Central memory CD8-positive, alpha-beta T cell (primary cell): ENCODE measurements at regions not wholly inside any gene's neighbourhood (a gene's known extent, or its start where the extent isn't known, plus 50 kb on each side); places are given as distances from the start of the nearest gene placed in this dataset.

Experiments used
- ATAC-seq: fragments of 150-1000 bp; cut with Tn5 transposase; replicated peaks from 2 replicates; pipeline ENCODE4 v1.10.0; 2022; ENCODE audit warnings: mild to moderate bottlenecking, moderate FRiP score, moderate number of reproducible peaks; ENCODE audit not compliant: poor library complexity, severe bottlenecking; ENCODE audit errors: extremely low read depth
- DNase-seq, 2 donors: peaks; one replicate each; pipeline ENCODE4 v3.0.0; 2021; ENCODE audit warnings: low spot score in 2 of 2
- H3K27ac Mint-ChIP-seq: one replicate; pipeline ENCODE4 v1.8.0; 2022; ENCODE audit warnings: low read depth, mild to moderate bottlenecking, moderate library complexity, mixed read lengths
- H3K27me3 Mint-ChIP-seq: one replicate; pipeline ENCODE4 v1.8.0; 2022; ENCODE audit warnings: mixed read lengths
- H3K36me3 Mint-ChIP-seq: one replicate; pipeline ENCODE4 v1.8.0; 2022; ENCODE audit warnings: mild to moderate bottlenecking, moderate library complexity, mixed read lengths; ENCODE audit not compliant: insufficient read depth
- H3K4me1 Mint-ChIP-seq: one replicate; pipeline ENCODE4 v1.8.0; 2022; ENCODE audit warnings: mixed read lengths
- H3K4me3 Mint-ChIP-seq: one replicate; pipeline ENCODE4 v1.8.0; 2022; ENCODE audit warnings: mild to moderate bottlenecking, moderate library complexity, mixed read lengths
- H3K9me3 Mint-ChIP-seq: one replicate; pipeline ENCODE4 v1.8.0; 2022; ENCODE audit warnings: mixed read lengths

DNA sequence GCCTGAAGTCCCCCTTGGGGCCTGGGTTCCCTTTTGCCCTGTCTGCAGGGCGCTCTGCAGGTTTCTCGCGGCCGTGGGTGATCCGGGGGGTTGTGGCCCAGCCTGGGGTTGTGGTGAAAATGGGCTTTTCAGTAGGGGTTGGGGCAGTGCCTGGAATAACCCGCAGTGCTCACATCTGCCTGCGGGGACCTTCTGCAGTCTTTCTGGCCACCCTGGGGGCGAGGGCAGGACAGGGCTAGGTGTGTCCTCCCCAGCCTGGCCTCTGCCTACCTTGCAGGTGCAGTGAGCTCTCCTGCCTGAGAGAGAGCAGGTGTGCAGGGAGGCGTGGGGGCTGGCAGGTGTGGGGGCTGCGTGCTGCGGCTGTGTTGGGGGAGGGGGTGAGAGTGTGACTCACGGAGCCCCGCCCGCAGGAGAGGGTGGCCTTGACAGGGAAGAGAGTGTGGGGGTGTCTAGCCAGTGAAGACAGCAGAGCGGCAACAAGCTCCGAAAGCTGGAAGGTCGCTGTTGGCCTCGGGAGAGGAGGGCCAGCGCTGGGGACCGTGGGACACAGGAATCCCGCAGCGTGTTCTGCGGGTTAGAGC, 131.4 kb downstream of the MRPL36 start:
- Mint-ChIP-seq H3K4me1 (peaks cover 18% of the 10 kb centered on the region), H3K27me3 (peaks cover 85% of the 10 kb centered on the region), H3K36me3 (no peaks in the 10 kb centered on the region), H3K4me3 (peak overlapping the region; percentile 7), H3K27ac (no peak overlapping the region), H3K9me3 (no peaks in the 10 kb centered on the region)
- ATAC-seq (no peak), DNase-seq (no peak)

DNA sequence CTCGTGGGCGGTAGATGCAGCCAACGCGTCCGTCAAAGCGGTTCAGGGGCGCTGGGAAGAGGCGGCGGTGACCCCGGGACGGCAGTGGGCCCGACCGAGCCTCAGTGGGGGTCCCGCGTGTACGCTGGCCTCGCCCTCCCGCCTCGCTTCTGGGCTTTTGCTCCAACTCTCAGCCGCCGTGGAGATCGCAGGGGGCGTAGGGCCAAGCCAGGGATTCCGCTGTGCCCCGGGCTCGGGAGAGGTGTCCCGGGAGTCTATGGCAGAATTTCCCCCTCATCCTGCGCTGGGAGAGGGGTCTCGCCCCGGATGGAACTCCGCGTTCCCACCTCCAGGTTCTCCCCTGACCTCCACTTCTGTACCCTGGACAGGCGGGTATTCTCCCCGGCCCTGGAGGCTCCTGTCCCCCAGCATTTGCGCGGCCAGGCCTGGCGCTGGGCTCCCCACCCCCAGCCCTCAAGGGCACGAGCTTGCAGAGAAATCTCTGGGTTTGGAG, 131.9 kb downstream of the MRPL36 start:
- Mint-ChIP-seq H3K27me3 (peaks cover 85% of the 10 kb centered on the region), H3K4me1 (peaks cover 13% of the 10 kb centered on the region), H3K4me3 (peak overlapping the region; percentile 7), H3K36me3 (no peaks in the 10 kb centered on the region), H3K27ac (no peak overlapping the region), H3K9me3 (no peaks in the 10 kb centered on the region)
- ATAC-seq (no peak), DNase-seq (no peak)

DNA sequence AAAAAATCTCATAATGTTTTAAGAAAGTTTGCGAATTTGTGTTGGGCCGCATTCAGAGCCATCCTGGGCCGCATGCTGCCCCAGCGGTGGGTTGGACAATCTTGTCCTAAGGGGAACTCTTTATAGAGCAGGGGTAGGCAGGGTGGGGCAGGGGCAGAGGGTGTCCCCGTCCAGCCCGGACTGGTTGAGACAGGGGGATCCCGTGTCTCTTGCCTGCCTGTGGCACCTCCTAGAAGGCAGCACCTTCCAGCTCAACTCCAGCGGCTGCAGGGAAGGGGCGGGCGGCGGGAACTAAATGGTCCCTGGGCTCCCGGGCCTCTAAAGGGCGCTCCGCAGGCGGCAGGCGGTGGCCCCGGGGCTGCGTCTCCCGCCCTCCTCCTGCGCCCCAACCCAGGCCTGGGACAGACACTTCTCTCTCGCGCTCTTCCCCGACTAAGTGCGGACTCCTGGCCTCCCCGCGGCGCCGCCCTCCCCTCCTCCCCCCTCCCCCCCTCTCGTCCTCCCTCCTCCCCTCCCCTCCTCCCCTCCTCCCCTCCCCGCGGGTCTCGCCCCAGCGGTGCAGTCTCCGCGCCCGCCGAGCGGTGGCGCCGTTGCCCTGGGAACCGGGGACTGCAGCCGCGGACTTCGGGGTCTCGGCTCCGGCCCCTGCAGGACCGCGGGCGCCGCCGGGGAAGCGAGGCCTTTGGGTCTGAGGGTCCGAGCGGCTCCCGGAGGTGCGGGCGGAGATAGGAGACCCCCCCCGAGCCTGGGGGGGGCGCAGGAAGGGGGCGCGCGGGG, 132.6 kb downstream of the MRPL36 start:
- H3K27me3 Mint-ChIP-seq: peaks cover 84% of the 10 kb centered on the region

DNA sequence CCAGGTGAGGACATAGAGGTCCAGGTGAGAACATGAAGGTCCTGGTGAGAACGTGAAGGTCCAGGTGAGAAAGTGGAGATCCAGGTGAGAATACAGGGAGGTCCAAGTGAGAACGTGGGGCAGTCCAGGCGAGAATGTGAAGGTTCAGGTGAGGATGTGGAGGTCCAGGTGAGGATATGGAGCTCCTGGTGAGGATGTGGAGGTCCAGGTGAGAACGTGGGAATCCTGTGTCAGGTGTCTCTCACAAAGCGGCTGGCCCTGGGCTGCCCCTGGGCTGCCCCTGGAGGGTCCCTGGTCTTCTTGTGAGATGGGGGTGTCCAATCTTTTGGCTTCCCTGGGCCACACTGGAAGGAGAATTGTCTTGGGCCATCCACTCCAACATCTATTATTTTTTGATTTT, 133.4 kb downstream of the MRPL36 start:
- peak overlapping the region; percentile 29 for H3K27ac Mint-ChIP-seq
- H3K36me3 Mint-ChIP-seq: no peaks in the 10 kb centered on the region
- peaks cover 76% of the 10 kb centered on the region for H3K27me3 Mint-ChIP-seq
- H3K4me3 Mint-ChIP-seq: peak overlapping the region; percentile 21
- no peaks in the 10 kb centered on the region for H3K9me3 Mint-ChIP-seq
- no peak for ATAC-seq
- no peak for DNase-seq
- peaks cover 11% of the 10 kb centered on the region for H3K4me1 Mint-ChIP-seq

More for the DNA sequence above, 132.6 kb downstream of the MRPL36 start:
- DNase-seq (no peak), ATAC-seq (no peak)
- Mint-ChIP-seq H3K9me3 (no peaks in the 10 kb centered on the region), H3K4me1 (peaks cover 11% of the 10 kb centered on the region), H3K27ac (no peak overlapping the region), H3K4me3 (peak overlapping the region; percentile 1), H3K36me3 (no peaks in the 10 kb centered on the region)

DNA sequence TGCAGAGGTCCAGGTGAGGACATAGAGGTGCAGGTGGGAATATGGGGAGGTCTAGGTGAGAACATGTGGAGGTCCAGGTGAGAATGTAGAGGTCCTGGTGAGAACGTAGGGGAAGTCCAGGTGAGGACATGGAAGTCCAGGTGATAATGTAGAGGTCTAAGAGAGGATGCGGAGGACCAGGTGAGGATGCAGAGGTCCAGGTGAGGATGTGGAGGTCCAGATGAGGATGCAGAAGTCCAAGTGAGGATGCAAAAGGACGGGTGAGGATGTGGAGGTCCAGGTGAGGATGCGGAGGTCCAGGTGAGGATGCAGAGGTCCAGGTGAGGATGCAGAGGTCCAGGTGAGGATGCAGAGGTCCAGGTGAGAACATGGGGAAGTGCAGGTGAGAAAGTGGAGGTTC, 133.8 kb downstream of the MRPL36 start:
- Mint-ChIP-seq H3K27ac (peak overlapping the region; percentile 29), H3K4me3 (peak overlapping the region; percentile 21), H3K27me3 (peaks cover 76% of the 10 kb centered on the region)

DNA sequence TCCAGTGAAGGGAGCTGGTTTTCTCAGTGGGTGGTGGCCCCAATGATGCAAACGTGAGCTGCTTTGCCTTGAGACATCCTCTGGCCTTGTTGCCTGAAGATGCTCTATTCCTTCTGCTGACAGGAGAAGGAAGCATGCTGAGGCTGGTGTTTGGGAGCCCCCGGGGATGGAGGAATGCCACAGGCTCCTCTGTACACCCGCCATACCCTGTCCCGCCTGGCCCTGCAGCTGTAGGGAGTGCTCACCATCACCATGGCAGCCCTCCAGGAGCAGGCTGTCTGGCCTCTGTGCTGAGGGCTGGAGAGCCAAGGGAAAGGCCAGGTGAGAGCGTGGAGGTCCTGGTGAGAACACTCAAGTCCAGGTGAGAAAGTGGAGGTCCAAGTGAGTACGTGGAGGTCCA, 134.4 kb downstream of the MRPL36 start:
- DNase-seq: no peak

More for the DNA sequence above, 133.8 kb downstream of the MRPL36 start:
- Mint-ChIP-seq H3K36me3 (no peaks in the 10 kb centered on the region), H3K9me3 (no peaks in the 10 kb centered on the region), H3K4me1 (peaks cover 11% of the 10 kb centered on the region)
- ATAC-seq (no peak), DNase-seq (no peak)

DNA sequence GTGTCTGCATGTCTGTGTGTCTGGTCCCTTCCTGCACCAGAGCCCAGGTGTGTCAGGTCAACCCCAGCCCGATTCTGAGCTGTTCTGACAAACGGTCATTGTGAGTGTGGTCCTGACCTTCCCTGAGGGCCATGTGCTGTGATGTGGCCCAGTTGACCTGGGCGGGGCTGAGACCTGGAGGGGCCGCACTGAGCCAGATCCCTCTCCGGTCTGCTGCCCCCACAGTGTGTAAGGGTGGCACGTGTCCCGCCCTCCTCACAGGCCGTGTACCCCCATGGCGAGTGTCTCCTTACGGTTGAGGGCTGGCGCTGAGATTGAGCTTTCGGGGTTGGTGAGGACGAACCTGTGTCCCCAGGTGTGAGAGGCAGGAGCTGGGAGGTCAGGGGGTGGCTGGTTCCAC, 136.5 kb downstream of the MRPL36 start:
- Mint-ChIP-seq H3K27me3 (peaks cover 66% of the 10 kb centered on the region), H3K27ac (no peak overlapping the region), H3K4me3 (no peak overlapping the region), H3K4me1 (peaks cover 9% of the 10 kb centered on the region), H3K9me3 (no peaks in the 10 kb centered on the region), H3K36me3 (no peaks in the 10 kb centered on the region)
- ATAC-seq (no peak), DNase-seq (no peak)

More for the DNA sequence above, 134.4 kb downstream of the MRPL36 start:
- ATAC-seq: no peak
- peaks cover 76% of the 10 kb centered on the region for H3K27me3 Mint-ChIP-seq
- no peaks in the 10 kb centered on the region for H3K36me3 Mint-ChIP-seq
- no peaks in the 10 kb centered on the region for H3K9me3 Mint-ChIP-seq
- no peak overlapping the region for H3K27ac Mint-ChIP-seq
- peak overlapping the region; percentile 21 for H3K4me3 Mint-ChIP-seq
- H3K4me1 Mint-ChIP-seq: peaks cover 11% of the 10 kb centered on the region

DNA sequence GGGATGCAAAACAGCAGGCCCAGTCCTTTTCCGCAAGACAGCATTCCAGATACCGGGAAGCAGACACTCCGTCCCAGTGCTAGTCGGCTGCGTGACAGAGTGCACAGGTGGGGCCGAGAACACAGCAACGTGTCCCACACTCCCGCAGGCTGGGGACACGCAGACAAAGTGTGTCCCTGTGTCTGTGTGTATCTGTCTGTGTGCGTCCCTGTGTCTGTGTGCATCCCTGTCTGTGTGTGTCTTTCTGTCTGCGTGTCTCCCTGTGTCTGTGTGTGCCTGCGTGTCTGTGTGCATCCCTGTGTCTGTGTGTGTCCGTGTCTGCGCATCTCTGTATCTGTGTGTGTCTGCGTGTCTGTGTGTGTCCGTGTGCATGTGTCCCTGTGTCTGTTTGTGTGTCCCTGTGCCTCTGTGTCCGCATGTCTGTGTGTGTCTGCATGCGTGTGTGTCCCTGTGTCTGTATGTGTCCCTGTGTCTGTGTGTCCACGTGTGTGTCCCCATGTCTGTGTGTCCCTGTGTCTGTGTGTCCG, 137.0 kb downstream of the MRPL36 start:
- Mint-ChIP-seq H3K9me3 (no peaks in the 10 kb centered on the region), H3K27ac (no peak overlapping the region), H3K36me3 (no peaks in the 10 kb centered on the region), H3K4me1 (peaks cover 6% of the 10 kb centered on the region), H3K27me3 (peaks cover 69% of the 10 kb centered on the region), H3K4me3 (no peak overlapping the region)
- DNase-seq (no peak), ATAC-seq (no peak)

DNA sequence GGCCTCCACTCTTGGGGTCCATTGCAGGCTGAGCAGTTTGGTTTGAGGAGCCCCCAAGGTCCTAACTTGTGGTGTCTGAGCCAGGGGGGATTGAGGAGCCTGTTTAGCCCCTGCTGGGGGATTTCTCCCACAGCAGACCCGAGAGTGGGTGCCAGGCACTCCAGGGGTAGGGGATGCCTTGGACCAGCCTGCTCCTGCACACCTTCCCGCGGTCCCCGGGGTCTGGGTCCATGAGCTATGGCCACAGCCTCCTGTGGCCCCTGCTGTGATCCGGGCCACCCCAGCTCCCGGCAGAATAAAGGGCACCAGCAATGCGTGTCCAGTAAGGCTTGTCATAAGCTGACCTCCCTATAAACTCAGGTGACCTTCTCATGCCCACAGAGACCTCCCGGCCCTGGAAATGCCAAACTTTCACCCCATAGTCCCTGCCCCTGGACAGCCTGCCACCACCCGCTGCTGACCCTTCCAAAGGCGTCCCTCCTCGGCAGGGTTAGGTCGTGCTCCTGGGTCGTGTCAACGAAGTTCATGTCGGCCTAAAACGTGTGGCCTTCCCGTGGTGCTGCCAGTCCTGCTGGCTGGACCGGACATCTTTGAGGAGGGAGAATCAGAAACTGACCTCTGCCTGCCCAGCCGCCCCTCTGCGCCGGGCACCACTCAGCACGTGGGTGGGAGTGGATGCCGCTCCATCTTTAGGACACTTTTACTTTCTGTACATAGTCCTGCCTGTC, 137.6 kb downstream of the MRPL36 start:
- DNase-seq (no peak), ATAC-seq (no peak)
- no peak overlapping the region for H3K27ac Mint-ChIP-seq
- peaks cover 6% of the 10 kb centered on the region for H3K4me1 Mint-ChIP-seq
- peaks cover 75% of the 10 kb centered on the region for H3K27me3 Mint-ChIP-seq
- no peaks in the 10 kb centered on the region for H3K36me3 Mint-ChIP-seq
- no peak overlapping the region for H3K4me3 Mint-ChIP-seq
- H3K9me3 Mint-ChIP-seq: no peaks in the 10 kb centered on the region

DNA sequence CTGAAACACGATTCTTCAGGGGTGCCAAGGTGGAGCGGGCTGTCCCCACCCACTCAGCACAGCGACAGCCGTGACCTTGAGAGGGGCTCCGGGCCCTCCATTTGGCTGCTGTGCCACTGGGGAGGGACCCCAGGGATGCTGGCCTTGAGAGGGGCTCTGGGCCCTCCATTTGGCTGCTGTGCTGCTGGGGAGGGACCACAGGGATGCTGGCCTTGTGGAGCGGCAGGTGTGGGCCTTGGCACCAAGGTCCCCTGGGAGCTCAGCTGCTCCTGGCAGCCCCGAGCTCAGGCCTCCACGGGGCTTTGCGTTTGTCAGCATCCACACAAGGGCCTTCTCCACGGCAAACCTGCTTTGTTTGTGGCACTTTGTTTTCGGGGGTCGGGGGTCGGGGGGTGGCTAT, 137.6 kb upstream of the LPCAT1 start:
- Mint-ChIP-seq H3K27me3 (peaks cover 78% of the 10 kb centered on the region), H3K4me3 (no peak overlapping the region), H3K4me1 (peaks cover 6% of the 10 kb centered on the region), H3K27ac (no peak overlapping the region), H3K9me3 (no peaks in the 10 kb centered on the region), H3K36me3 (no peaks in the 10 kb centered on the region)
- no peak for DNase-seq
- ATAC-seq: no peak

DNA sequence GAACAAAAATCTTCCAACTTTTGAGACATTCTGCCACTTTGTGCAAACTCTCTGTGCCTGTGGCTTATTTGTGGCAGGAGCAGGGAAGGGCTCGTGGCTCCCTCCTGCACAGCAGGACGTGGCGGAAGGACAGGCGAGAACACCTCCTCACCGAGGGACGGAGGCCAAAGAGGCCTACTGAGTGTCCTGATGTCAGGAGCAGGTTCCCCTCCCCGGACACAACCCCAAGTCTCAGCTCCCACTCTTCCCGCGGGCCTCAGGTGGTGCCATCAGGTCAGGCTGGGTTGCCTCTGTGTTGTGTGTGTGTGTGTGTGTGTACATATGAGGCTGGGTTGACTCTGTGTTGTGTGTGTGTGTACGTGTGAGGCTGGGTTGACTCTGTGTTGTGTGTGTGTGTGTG, 136.8 kb upstream of the LPCAT1 start:
- Mint-ChIP-seq H3K9me3 (no peaks in the 10 kb centered on the region), H3K4me1 (no peaks in the 10 kb centered on the region), H3K27me3 (peaks cover 78% of the 10 kb centered on the region), H3K27ac (no peak overlapping the region), H3K4me3 (no peak overlapping the region), H3K36me3 (no peaks in the 10 kb centered on the region)
- ATAC-seq: no peak
- DNase-seq: no peak

DNA sequence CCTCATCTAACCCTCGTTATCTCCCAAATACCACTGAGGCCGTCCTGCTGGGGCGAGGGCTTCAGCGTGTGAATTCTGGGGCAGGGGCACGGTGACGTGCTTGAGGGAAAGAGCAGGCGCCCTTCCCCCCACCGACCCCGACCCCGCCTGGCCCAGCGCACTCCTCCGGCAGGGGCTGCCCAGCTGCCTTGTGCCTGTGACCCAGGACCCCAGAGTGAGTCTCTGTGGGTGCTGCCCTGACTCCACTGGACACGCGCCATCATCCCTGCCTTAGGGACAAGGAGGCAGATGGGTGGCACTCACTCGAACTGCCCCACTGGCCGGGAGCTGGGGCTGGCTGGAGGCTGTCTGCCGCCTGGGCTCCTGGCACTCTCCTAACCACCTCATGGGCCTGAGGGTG, 136.2 kb upstream of the LPCAT1 start:
- Mint-ChIP-seq H3K4me3 (no peak overlapping the region), H3K36me3 (no peaks in the 10 kb centered on the region), H3K27ac (no peak overlapping the region), H3K9me3 (no peaks in the 10 kb centered on the region), H3K27me3 (peaks cover 78% of the 10 kb centered on the region), H3K4me1 (no peaks in the 10 kb centered on the region)
- DNase-seq: no peak
- ATAC-seq: no peak
